ENCODE measurements at regions not wholly inside any gene's neighbourhood (a gene's known extent, or its start where the extent isn't known, plus 50 kb on each side); places are given as distances from the start of the nearest gene placed in this dataset.

DNA sequence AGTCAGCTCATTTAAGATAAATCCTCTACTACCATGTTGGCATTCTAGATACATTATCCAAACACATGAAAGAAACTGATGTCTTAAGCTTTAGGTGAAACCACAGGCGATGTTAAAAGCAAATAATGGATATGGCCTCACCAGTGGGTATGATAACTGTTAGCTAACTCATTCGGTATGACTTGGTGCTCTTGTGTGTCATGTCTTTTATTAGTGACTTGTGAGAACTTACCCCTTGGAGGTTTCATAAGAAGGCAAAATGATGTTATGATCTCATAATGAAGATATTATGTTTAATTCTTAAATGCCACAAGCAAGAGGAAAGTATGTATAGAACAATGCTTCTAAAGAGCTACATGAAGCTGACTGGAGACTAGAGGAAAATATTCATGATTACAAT, 1227.0 kb downstream of the EFNA5 start:
- no peaks in the 10 kb centered on the region for H3K79me2 ChIP-seq (ENCODE audit: insufficient read depth, low read length)
- H4K20me1 ChIP-seq (ENCODE audit: insufficient read depth), result no peaks in the 10 kb centered on the region
- H3K36me3 ChIP-seq (ENCODE audit: control insufficient read depth in 1 of 2, insufficient read depth in 2 of 2, low read length in 2 of 2), result no peaks in the 10 kb centered on the region
- TF ChIP-seq SP1 (IDR thresholded peaks at IDR 0.05; ENCODE audit: low read depth), result no peak
- TF ChIP-seq EGR1 (IDR thresholded peaks at IDR 0.05; ENCODE audit: low read depth), result no peak
- TF ChIP-seq YY1 (IDR thresholded peaks at IDR 0.05; ENCODE audit: extremely low read depth, insufficient replicate concordance, low read depth, low read length), result no peak
- TF ChIP-seq POLR2A (IDR thresholded peaks at IDR 0.05; ENCODE audit: borderline replicate concordance, extremely low read depth, insufficient read depth, insufficient read length), result no peak
- no peak for TF ChIP-seq FOSL1 (IDR thresholded peaks at IDR 0.05; ENCODE audit: low read depth)
- TF ChIP-seq JUND (IDR thresholded peaks at IDR 0.05), result no peak
- no peak for TF ChIP-seq ELF1 (IDR thresholded peaks at IDR 0.05; ENCODE audit: borderline replicate concordance, low read depth)
- no peak for TF ChIP-seq ZNF274 (IDR thresholded peaks at IDR 0.05; ENCODE audit: low read depth, low read length)
- no peak for TF ChIP-seq SRF (IDR thresholded peaks at IDR 0.05; ENCODE audit: low read depth)
- TF ChIP-seq, protein P1, sequence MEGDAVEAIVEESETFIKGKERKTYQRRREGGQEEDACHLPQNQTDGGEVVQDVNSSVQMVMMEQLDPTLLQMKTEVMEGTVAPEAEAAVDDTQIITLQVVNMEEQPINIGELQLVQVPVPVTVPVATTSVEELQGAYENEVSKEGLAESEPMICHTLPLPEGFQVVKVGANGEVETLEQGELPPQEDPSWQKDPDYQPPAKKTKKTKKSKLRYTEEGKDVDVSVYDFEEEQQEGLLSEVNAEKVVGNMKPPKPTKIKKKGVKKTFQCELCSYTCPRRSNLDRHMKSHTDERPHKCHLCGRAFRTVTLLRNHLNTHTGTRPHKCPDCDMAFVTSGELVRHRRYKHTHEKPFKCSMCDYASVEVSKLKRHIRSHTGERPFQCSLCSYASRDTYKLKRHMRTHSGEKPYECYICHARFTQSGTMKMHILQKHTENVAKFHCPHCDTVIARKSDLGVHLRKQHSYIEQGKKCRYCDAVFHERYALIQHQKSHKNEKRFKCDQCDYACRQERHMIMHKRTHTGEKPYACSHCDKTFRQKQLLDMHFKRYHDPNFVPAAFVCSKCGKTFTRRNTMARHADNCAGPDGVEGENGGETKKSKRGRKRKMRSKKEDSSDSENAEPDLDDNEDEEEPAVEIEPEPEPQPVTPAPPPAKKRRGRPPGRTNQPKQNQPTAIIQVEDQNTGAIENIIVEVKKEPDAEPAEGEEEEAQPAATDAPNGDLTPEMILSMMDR (IDR thresholded peaks at IDR 0.05 in 2 of 3, conservative IDR thresholded peaks at IDR 0.05 in 1 of 3; ENCODE audit: borderline replicate concordance in 1 of 3, insufficient read depth in 1 of 3, low read depth in 2 of 3, low read length in 2 of 3), result no peak
- TF ChIP-seq CEBPB (IDR thresholded peaks at IDR 0.05; ENCODE audit: low read depth), result no peak
- TF ChIP-seq CBX3 (IDR thresholded peaks at IDR 0.05; ENCODE audit: low read depth), result no peak
- TF ChIP-seq EZH2phosphoT487 (IDR thresholded peaks at IDR 0.05; ENCODE audit: borderline replicate concordance), result no peak
- POLR2A ChIA-PET, result no interaction called here
- no peak overlapping the region for H3K27ac ChIP-seq (ENCODE audit: low read depth, low read length)
- H3K9me3 ChIP-seq (ENCODE audit: control insufficient read depth in 1 of 2, insufficient read depth in 1 of 2, low read depth in 1 of 2, low read length in 2 of 2), result no peaks in the 10 kb centered on the region
- H3K4me3 ChIP-seq (replicated peaks in 1 of 2; ENCODE audit: low read depth in 1 of 2, low read length in 2 of 2), result no peak overlapping the region
- no peaks in the 10 kb centered on the region for H3K9me2 ChIP-seq (ENCODE audit: insufficient read depth)
- CTCF ChIA-PET, result interaction anchor here (3.8 kb wide), 1 partner anchor 11 kb away, joined by 23 read pairs; no protein-coding TSS in a partner anchor
- H3K27me3 ChIP-seq (ENCODE audit: insufficient read depth, low read length), result no peaks in the 10 kb centered on the region
- intact Hi-C loops (cut with micrococcal nuclease), result no loop called here
- peak overlapping the region; percentile 33 for H2AFZ ChIP-seq (ENCODE audit: low read depth, low read length, poor library complexity, severe bottlenecking)
- RAD21 ChIA-PET (ENCODE audit: low non-redundant PET in 1 of 2, low total read pairs in 2 of 2, uncharacterized antibody in 2 of 2, unreplicated experiment in 2 of 2), result no interaction called here
- ATAC-seq (no peak), DNase-seq (ENCODE audit: low read depth, low spot score) (no peak)
- no peaks in the 10 kb centered on the region for H3K4me1 ChIP-seq (ENCODE audit: control insufficient read depth in 1 of 2, insufficient read depth in 2 of 2, low read length in 2 of 2)
- no peak overlapping the region for H3K4me2 ChIP-seq (ENCODE audit: low read length)
- no peak overlapping the region for H3K9ac ChIP-seq (ENCODE audit: low read length)
- BruUV-seq (replicated peaks), result no TSS peak

All from HCT116 (cell line).